HG03159 (cell line): ENCODE measurements at regions not wholly inside any gene's neighbourhood (a gene's known extent, or its start where the extent isn't known, plus 50 kb on each side); places are given as distances from the start of the nearest gene placed in this dataset.
A peak's percentile ranks its signal among the peaks of the same experiment; 100 is the strongest.

ENCODE experiments used
- ATAC-seq: cut with Tn5 transposase; IDR thresholded peaks from one replicate; pipeline ENCODE4 v1.9.1; 2021; ENCODE audit warnings: mild to moderate bottlenecking, moderate library complexity; ENCODE audit not compliant: unreplicated experiment

GRCh38 chr12:103178366-103179080 is 221.0 kb downstream of the ASCL1 start:
- ATAC-seq: no peak

- ATAC-seq: peak; percentile 97
These were observed 224.1 kb downstream of the ASCL1 start for GRCh38 chr12:103181366-103182152.

- ATAC-seq: no peak
These were observed 224.8 kb downstream of the ASCL1 start for GRCh38 chr12:103182299-103182698.

GRCh38 chr12:103196467-103196866 is 239.0 kb downstream of the ASCL1 start:
- no peak for ATAC-seq

- ATAC-seq: no peak
These were observed 240.4 kb downstream of the ASCL1 start for GRCh38 chr12:103197725-103198388.

- ATAC-seq: no peak
These were observed 241.0 kb downstream of the ASCL1 start for GRCh38 chr12:103198499-103198898.

- ATAC-seq: no peak
These were observed 248.4 kb downstream of the ASCL1 start for GRCh38 chr12:103205906-103206305.

GRCh38 chr12:103207936-103208335 is 250.5 kb downstream of the ASCL1 start:
- no peak for ATAC-seq

- no peak for ATAC-seq
These were observed 254.6 kb downstream of the C12orf42 start for GRCh38 chr12:103241184-103241583.

GRCh38 chr12:103244596-103244995 is 251.2 kb downstream of the C12orf42 start:
- ATAC-seq: no peak

- ATAC-seq: no peak
These were observed 248.2 kb downstream of the C12orf42 start for GRCh38 chr12:103247531-103247930.

- no peak for ATAC-seq
These were observed 246.2 kb downstream of the C12orf42 start for GRCh38 chr12:103249607-103250006.

GRCh38 chr12:103250487-103250886 is 245.3 kb downstream of the C12orf42 start:
- ATAC-seq: no peak
